ENCODE measurements at regions not wholly inside any gene's neighbourhood (a gene's known extent, or its start where the extent isn't known, plus 50 kb on each side); places are given as distances from the start of the nearest gene placed in this dataset.
"Not testable (repeated sequence)": the region's sequence is repeated elsewhere in the genome, so short reads cannot be mapped to it uniquely, and the experiment has no call there.

GRCh38 chr2:195570329-195570728 lies 86.7 kb upstream of the SLC39A10 start:
- DNase-seq (ENCODE audit: low spot score): no peak

DNA sequence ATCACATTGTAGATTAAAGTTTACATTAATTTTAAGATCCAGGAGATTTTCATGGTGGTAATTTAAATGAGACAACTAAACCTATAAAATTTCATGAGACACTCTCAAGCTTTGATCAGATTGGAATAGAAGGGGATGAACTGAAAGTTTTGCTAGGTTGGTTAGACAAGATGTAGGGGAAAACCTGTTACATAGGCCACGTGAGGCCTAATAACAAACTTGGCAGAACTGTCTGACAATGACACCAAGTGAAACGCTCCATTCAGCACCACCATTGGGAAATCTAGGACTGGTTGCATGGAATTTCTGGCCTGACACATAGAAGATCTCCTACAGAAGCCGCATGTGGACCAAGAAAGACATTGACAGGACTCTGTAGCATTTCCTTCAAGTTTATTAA lies 87.8 kb upstream of the SLC39A10 start:
- DNase-seq (ENCODE audit: low spot score): no peak

GRCh38 chr2:195564625-195565135 lies 92.3 kb upstream of the SLC39A10 start:
- DNase-seq (ENCODE audit: low spot score): not testable (repeated sequence)

DNA sequence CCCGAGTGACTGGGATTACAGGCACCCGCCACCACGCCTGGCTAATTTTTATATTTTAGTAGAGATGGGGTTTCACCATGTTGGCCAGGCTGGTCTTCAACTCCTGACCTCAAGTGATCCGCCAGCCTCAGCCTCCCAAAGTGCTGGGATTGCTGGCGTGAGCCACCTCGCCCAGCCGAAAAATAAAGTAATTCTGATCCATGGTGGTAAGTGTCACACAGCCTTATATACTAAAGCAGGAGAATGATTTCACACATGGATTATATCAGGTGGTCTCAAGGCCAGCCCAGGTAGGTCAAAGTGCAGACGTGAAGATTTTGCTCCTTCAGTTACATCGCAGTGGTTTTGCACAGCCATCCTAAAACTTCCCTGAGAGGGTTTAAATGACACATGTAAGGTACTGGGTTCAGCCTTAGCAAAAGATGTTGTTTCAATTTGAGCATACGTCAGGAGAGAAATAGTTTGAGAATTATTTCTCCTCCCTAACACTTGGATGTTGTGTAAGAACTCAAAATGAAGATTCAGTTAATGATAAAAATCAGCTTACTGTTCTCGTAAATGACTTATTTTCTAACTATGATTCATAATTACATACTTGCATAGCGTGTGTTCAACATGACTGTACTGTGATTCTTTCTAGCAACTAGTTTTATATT lies 93.0 kb upstream of the SLC39A10 start:
- DNase-seq (ENCODE audit: low spot score): no peak

- no peak for DNase-seq (ENCODE audit: low spot score)
Measured at GRCh38 chr2:195562570-195563566, 94.2 kb upstream of the SLC39A10 start.

- no peak for DNase-seq (ENCODE audit: low spot score)
Measured at GRCh38 chr2:195561116-195561921, 95.7 kb upstream of the SLC39A10 start.

GRCh38 chr2:195560209-195560895 lies 96.7 kb upstream of the SLC39A10 start:
- DNase-seq (ENCODE audit: low spot score): no peak

DNA sequence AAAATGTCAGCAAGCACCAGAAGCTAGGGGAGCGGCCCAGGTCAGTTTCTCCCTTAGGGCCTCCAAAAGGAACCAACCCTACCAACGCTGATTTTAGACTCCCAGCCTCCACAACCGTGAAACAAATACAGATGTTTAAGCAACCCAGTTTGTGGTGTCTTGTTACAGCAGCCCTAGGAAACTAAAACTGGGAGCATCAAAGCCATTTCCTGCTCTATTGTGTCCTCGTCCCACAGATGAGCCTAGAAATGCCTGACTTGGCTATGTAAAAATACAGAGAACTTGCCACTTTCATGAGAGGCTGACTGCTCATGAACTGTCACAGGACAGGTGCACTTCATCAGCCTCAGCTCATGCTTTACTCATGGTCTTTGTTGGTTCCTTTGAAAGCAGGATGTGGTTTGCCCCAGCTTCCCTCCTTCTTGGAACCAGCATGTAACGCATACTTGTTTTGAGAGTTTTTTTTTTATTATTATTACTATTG lies 97.6 kb upstream of the SLC39A10 start:
- DNase-seq (ENCODE audit: low spot score): no peak

GRCh38 chr2:195555971-195556370 lies 101.1 kb upstream of the SLC39A10 start:
- no peak for DNase-seq (ENCODE audit: low spot score)

DNA sequence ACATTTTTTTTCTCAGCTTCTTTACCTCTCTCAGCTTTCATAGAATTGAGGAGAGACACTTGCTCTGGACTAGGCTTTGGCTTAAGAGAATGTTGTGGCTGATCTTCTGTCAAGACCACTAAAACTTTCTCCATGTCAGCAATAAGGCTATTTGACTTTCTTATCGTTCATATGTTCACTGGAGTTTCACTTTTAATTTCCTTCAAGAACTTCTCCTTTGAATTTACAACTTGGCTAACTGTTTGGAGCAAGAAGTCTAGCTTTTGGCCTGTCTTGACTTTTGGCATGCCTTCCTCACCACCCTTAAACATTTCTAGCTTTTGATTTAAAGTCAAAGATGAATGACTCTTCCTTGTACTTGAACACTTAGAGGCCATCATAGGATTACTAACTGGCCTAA lies 104.4 kb upstream of the SLC39A10 start:
- no peak for DNase-seq (ENCODE audit: low spot score)

- no peak for DNase-seq (ENCODE audit: low spot score)
Measured at GRCh38 chr2:195548198-195548940, 108.7 kb upstream of the SLC39A10 start.

DNA sequence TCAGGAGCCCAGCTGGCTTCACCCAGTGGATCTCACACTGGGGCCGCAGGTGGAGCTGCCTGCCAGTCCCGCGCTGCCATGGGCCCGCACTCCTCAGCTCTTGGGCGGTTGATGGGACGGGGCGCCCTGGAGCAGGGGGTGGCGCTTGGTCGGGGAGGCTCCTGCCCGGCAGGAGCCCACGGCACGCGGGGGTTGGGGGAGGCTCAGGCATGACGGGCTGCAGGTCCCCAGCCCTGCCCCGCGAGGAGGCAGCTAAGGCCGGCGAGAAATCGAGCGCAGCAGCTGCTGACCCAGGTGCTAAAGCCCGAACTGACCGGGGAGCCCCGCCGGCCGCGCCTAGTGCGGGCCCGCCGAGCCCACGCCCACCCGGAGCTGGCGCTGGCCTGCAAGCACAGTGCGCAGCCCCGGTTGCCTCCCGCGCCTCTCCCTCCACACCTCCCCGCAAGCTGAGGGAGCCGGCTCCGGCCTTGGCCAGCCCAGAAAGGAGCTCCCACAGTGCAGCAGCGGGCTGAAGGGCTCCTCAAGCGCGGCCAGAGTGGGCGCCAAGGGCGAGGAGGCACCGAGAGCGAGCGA lies 109.7 kb upstream of the SLC39A10 start:
- not testable (repeated sequence) for DNase-seq (ENCODE audit: low spot score)

GRCh38 chr2:195545811-195546210 lies 111.2 kb upstream of the SLC39A10 start:
- DNase-seq (ENCODE audit: low spot score): no peak

DNA sequence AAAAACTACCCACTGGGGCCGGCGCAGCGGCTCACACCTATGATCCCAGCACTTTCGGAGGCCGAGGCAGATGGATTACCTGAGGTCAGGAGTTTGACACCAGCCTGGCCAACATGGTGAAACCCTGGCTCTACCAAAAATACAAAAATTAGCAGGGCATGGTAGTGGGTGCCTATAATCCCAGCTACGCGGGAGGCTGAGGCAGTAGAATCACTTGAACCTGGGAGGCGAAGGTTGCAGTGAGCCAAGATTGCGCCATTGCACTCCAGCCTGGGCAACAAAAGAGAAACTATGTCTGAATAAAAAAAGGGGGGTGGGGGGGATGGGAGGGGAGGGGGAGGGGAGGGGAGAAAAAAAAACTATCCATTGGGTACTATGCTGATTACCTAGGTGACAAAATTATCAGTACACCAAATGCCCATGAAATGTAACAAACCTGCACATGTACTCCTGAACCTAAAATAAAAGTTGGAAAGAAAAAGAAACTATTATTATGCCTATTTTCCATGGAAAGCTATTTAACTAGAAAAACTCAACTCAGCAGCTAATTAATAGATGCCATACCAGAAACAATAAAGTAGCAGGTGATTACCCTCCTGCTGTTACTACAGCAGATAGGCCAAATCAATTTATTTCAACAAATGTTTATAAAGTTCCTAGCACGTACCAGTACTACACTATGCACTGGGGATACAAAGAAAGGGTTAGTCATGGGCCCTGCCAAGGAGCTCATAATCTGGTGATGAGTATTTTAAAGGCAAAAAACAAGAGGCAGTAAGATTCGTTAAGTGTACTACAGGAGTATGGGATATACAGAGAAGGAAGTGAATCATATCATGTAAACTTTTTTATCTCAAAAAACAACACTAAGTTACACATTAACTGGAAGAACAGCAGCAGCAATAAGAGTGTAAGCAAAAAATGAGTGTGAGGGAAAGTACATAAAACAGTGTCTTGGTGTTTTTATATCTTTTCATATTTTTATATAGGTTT lies 112.8 kb upstream of the SLC39A10 start:
- peak; percentile 76 for DNase-seq (ENCODE audit: low spot score)

GRCh38 chr2:195543063-195543462 lies 114.0 kb upstream of the SLC39A10 start:
- no peak for DNase-seq (ENCODE audit: low spot score)

GRCh38 chr2:195542067-195542466 lies 115.0 kb upstream of the SLC39A10 start:
- no peak for DNase-seq (ENCODE audit: low spot score)

DNA sequence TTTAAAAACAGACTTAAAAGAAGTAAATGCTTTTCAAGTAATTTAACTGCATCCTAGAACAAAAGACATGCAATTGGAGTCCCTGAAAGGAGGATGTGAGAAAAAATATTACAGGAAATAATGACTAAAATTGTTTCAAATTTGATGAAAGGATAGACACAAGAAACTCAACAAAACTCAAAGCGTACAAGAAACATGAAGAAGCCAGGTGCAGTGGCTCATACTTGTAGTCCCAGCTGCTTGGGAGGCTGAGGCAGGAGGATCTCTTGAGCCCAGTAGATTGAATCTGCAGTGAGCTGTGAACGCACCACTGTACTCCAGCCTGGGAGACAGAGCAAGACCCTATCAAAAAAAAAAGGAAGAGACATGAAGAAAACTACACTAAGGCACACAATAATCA lies 118.1 kb upstream of the SLC39A10 start:
- no peak for DNase-seq (ENCODE audit: low spot score)

DNA sequence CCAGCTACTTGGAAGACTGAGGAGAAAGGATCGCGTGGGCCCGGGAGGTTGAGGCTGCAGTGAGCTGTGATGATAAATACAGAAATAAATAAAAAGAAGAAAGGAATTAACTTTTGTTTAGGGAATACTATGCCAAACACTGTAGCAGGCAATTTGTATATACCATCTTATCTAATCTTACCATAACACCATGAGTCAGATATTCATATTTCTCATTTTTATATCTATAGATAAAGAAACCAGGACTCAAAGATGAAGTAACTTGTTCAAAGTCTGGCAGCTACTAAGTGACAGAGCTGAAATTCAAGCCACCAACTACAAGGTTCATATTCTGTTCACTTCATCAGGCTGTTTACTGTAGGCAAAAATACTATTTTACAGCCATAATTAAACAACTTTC lies 119.2 kb upstream of the SLC39A10 start:
- no peak for DNase-seq (ENCODE audit: low spot score)

GRCh38 chr2:195536906-195537305 lies 120.1 kb upstream of the SLC39A10 start:
- no peak for DNase-seq (ENCODE audit: low spot score)
